GM12873 (cell line): ENCODE measurements at regions not wholly inside any gene's neighbourhood (a gene's known extent, or its start where the extent isn't known, plus 50 kb on each side); places are given as distances from the start of the nearest gene placed in this dataset.

Experiments
- CTCF ChIP-seq: IDR thresholded peaks from 2 replicates; pipeline ENCODE4 v1.5.1; 2012; ENCODE audit warnings: low read depth, mild to moderate bottlenecking, moderate library complexity, low read length, control low read depth; ENCODE audit not compliant: insufficient read depth; ENCODE audit errors: missing control alignments

GRCh38 chr2:120401275-120402066 is 55.5 kb downstream of the INHBB start:
- no peak for TF ChIP-seq CTCF

DNA sequence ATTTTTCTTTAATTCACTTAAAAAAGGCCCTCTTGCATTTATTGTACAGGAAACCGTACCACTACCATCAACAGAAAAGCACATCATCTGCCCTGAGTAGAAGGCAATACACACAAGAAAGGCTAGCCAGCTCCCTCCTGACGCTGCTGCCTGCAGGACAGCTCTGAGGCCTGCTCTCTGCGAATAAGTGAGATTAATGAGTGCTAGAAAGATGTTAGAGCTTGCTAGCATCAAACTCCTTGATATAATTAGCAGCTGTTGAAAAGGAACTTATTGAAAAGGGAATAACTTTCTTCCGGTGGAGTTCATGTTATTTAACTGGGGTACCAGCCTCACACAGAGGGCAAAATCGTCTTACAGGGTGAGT is 56.1 kb downstream of the INHBB start:
- TF ChIP-seq CTCF, result no peak

GRCh38 chr2:120402508-120402907 is 56.6 kb downstream of the INHBB start:
- no peak for TF ChIP-seq CTCF

- no peak for TF ChIP-seq CTCF
Measured at GRCh38 chr2:120403261-120403660, 57.3 kb downstream of the INHBB start.

- TF ChIP-seq CTCF, result no peak
Measured at GRCh38 chr2:120403676-120404075, 57.7 kb downstream of the INHBB start.

GRCh38 chr2:120404274-120404673 is 58.3 kb downstream of the INHBB start:
- TF ChIP-seq CTCF, result no peak

- no peak for TF ChIP-seq CTCF
Measured at GRCh38 chr2:120404941-120405758, 59.2 kb downstream of the INHBB start.
